Lower leg skin (tissue), 3 donors: ENCODE measurements at regions not wholly inside any gene's neighbourhood (a gene's known extent, or its start where the extent isn't known, plus 50 kb on each side); places are given as distances from the start of the nearest gene placed in this dataset.

Experiments
- POLR2A ChIP-seq, 2 donors: fragments of 450-650 bp; IDR thresholded peaks; one replicate each; pipeline ENCODE4 v1.6.1; 2016 to 2017; ENCODE audit warnings: antibody characterized with exemption in 2 of 2, mild to moderate bottlenecking in 1 of 2, moderate library complexity in 1 of 2
- TF ChIP-seq, protein P1 (sequence below), 3 donors: fragments of 450-650 bp; IDR thresholded peaks; one replicate each; pipeline ENCODE4 v1.5.1; 2016; ENCODE audit warnings: antibody characterized with exemption in 3 of 3, mild to moderate bottlenecking in 3 of 3, moderate library complexity in 2 of 3

DNA sequence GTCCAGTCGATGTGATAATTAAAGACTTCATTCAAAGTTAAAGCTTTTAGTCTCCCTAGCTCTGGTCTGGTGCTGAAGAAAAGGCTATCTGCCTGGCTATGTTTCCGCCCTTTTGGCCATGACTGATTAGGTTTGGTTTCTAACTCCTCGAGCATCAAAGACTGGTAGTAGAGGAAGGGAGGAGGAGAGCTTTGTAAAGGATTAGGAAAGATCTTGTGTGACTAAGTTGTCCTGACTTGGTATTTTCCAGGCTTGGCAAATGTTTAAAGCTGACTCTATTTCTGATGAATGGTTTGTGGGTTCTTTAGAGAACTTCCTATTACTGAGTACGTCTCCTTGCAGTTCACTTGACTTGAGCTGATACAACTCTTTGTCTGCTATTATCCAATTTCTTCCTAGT, 312.9 kb downstream of the GJA1 start:
- TF ChIP-seq, protein P1, sequence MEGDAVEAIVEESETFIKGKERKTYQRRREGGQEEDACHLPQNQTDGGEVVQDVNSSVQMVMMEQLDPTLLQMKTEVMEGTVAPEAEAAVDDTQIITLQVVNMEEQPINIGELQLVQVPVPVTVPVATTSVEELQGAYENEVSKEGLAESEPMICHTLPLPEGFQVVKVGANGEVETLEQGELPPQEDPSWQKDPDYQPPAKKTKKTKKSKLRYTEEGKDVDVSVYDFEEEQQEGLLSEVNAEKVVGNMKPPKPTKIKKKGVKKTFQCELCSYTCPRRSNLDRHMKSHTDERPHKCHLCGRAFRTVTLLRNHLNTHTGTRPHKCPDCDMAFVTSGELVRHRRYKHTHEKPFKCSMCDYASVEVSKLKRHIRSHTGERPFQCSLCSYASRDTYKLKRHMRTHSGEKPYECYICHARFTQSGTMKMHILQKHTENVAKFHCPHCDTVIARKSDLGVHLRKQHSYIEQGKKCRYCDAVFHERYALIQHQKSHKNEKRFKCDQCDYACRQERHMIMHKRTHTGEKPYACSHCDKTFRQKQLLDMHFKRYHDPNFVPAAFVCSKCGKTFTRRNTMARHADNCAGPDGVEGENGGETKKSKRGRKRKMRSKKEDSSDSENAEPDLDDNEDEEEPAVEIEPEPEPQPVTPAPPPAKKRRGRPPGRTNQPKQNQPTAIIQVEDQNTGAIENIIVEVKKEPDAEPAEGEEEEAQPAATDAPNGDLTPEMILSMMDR (IDR thresholded peaks at IDR 0.05), result no peak
- TF ChIP-seq POLR2A (IDR thresholded peaks at IDR 0.05), result no peak
